Ovary (tissue), 3 donors: ENCODE measurements at regions not wholly inside any gene's neighbourhood (a gene's known extent, or its start where the extent isn't known, plus 50 kb on each side); places are given as distances from the start of the nearest gene placed in this dataset.

Experiments used
- CTCF ChIP-seq, 3 donors: fragments of 450-650 bp in 2 of 3; fragments of 200-600 bp in 1 of 3; IDR thresholded peaks; one replicate each; pipeline versions ENCODE4 v1.5.1 to v1.8.0; 2016 to 2022; ENCODE audit warnings: antibody characterized with exemption in 3 of 3, mild to moderate bottlenecking in 1 of 3
- EP300 ChIP-seq: sonication (generic); formaldehyde crosslinking; IDR thresholded peaks from one replicate; pipeline ENCODE4 v1.6.1; 2017; ENCODE audit warnings: antibody characterized with exemption
- POLR2A ChIP-seq: fragments of 450-650 bp; IDR thresholded peaks from one replicate; pipeline ENCODE4 v1.6.1; 2017; ENCODE audit warnings: antibody characterized with exemption, mild to moderate bottlenecking, moderate library complexity
- donor health status: DM: no; HTN: no; CAD: no.

GRCh38 chr21:41660748-41661147 is 106.1 kb downstream of the RIPK4 start:
- TF ChIP-seq CTCF (IDR thresholded peaks at IDR 0.05) (no peak), POLR2A (no peak), EP300 (no peak)
